ENCODE measurements at regions not wholly inside any gene's neighbourhood (a gene's known extent, or its start where the extent isn't known, plus 50 kb on each side); places are given as distances from the start of the nearest gene placed in this dataset.

- H3K27ac ChIP-seq (replicated peaks), result no peak overlapping the region
- TF ChIP-seq REST (IDR thresholded peaks at IDR 0.05; ENCODE audit: insufficient replicate concordance, low read depth) (no peak), POLR2AphosphoS5 (IDR thresholded peaks at IDR 0.05; ENCODE audit: low read depth) (no peak), GABPA (IDR thresholded peaks at IDR 0.05; ENCODE audit: low read depth) (no peak), SPI1 (IDR thresholded peaks at IDR 0.05; ENCODE audit: borderline replicate concordance, low read depth) (no peak), CTCF (IDR thresholded peaks at IDR 0.05; ENCODE audit: insufficient read depth, low read length) (no peak)
- H3K27me3 ChIP-seq (ENCODE audit: insufficient read depth, poor library complexity, severe bottlenecking), result no peaks in the 10 kb centered on the region
- DNase-seq (ENCODE audit: low read depth in 1 of 2, low spot score in 1 of 2), result no peak
- no peak overlapping the region for H3K4me3 ChIP-seq (replicated peaks; ENCODE audit: insufficient read depth, low read length)
Measured at GRCh38 chr18:28973324-28973723, 796.4 kb upstream of the CDH2 start.

GRCh38 chr18:28972333-28972907, 795.5 kb upstream of the CDH2 start:
- H3K27ac ChIP-seq (replicated peaks), result no peak overlapping the region
- H3K27me3 ChIP-seq (ENCODE audit: insufficient read depth, poor library complexity, severe bottlenecking), result no peaks in the 10 kb centered on the region
- no peak overlapping the region for H3K4me3 ChIP-seq (replicated peaks; ENCODE audit: insufficient read depth, low read length)
- TF ChIP-seq SPI1 (IDR thresholded peaks at IDR 0.05; ENCODE audit: borderline replicate concordance, low read depth), result no peak
- TF ChIP-seq REST (IDR thresholded peaks at IDR 0.05; ENCODE audit: insufficient replicate concordance, low read depth), result no peak
- TF ChIP-seq POLR2AphosphoS5 (IDR thresholded peaks at IDR 0.05; ENCODE audit: low read depth), result no peak
- no peak for TF ChIP-seq GABPA (IDR thresholded peaks at IDR 0.05; ENCODE audit: low read depth)
- TF ChIP-seq CTCF (IDR thresholded peaks at IDR 0.05; ENCODE audit: insufficient read depth, low read length), result no peak
- no peak for DNase-seq (ENCODE audit: low read depth in 1 of 2, low spot score in 1 of 2)

GRCh38 chr18:28963481-28963880, 786.6 kb upstream of the CDH2 start:
- Histone ChIP-seq H3K4me3 (replicated peaks; ENCODE audit: insufficient read depth, low read length) (no peak overlapping the region), H3K27me3 (ENCODE audit: insufficient read depth, poor library complexity, severe bottlenecking) (no peaks in the 10 kb centered on the region), H3K27ac (replicated peaks) (no peak overlapping the region)
- TF ChIP-seq SPI1 (IDR thresholded peaks at IDR 0.05; ENCODE audit: borderline replicate concordance, low read depth), result no peak
- no peak for TF ChIP-seq CTCF (IDR thresholded peaks at IDR 0.05; ENCODE audit: insufficient read depth, low read length)
- no peak for TF ChIP-seq GABPA (IDR thresholded peaks at IDR 0.05; ENCODE audit: low read depth)
- no peak for TF ChIP-seq REST (IDR thresholded peaks at IDR 0.05; ENCODE audit: insufficient replicate concordance, low read depth)
- TF ChIP-seq POLR2AphosphoS5 (IDR thresholded peaks at IDR 0.05; ENCODE audit: low read depth), result no peak
- no peak for DNase-seq (ENCODE audit: low read depth in 1 of 2, low spot score in 1 of 2)
